H9 (cell line): ENCODE measurements at regions not wholly inside any gene's neighbourhood (a gene's known extent, or its start where the extent isn't known, plus 50 kb on each side); places are given as distances from the start of the nearest gene placed in this dataset.

Experiments used
- DNase-seq: peaks from one replicate; pipeline ENCODE4 v3.0.0-alpha.2; 2017
- H2AFZ ChIP-seq: one replicate; pipeline ENCODE4 v1.6.1; 2013; ENCODE audit warnings: mild to moderate bottlenecking, low read length, control low read depth, moderate library complexity
- H2AK5ac ChIP-seq: 2 replicates; pipeline ENCODE4 v1.6.1; 2013; ENCODE audit warnings: low read length, control low read depth, mixed read lengths; ENCODE audit not compliant: insufficient read length
- H2BK120ac ChIP-seq: one replicate; pipeline ENCODE4 v1.6.1; 2013; ENCODE audit warnings: low read depth, mild to moderate bottlenecking, low read length, control low read depth, inconsistent platforms; ENCODE audit not compliant: poor library complexity, severe bottlenecking
- H2BK12ac ChIP-seq: 2 replicates; pipeline ENCODE4 v1.6.1; 2013; ENCODE audit warnings: low read length, control low read depth, mixed read lengths, low read depth; ENCODE audit not compliant: insufficient read length
- H2BK15ac ChIP-seq: 2 replicates; pipeline ENCODE4 v1.6.1; 2013; ENCODE audit warnings: low read depth, low read length, control low read depth
- H2BK20ac ChIP-seq: one replicate; pipeline ENCODE4 v1.6.1; 2013; ENCODE audit warnings: low read depth, mild to moderate bottlenecking, low read length, control low read depth, inconsistent platforms; ENCODE audit not compliant: poor library complexity, severe bottlenecking
- H2BK5ac ChIP-seq: 2 replicates; pipeline ENCODE4 v1.6.1; 2013; ENCODE audit warnings: low read length, control low read depth, mixed read lengths; ENCODE audit not compliant: insufficient read length
- H3K14ac ChIP-seq: 2 replicates; pipeline ENCODE4 v1.6.1; 2013; ENCODE audit warnings: low read length, control low read depth; ENCODE audit not compliant: insufficient read depth
- H3K18ac ChIP-seq: 2 replicates; pipeline ENCODE4 v1.6.1; 2013; ENCODE audit warnings: low read depth, mild to moderate bottlenecking, mixed read lengths, low read length, control low read depth; ENCODE audit not compliant: insufficient read length
- H3K23ac ChIP-seq: 2 replicates; pipeline ENCODE4 v1.6.1; 2013; ENCODE audit warnings: low read length, control low read depth, mixed read lengths, low read depth; ENCODE audit not compliant: insufficient read length
- H3K23me2 ChIP-seq: 2 replicates; pipeline ENCODE4 v1.6.1; 2013; ENCODE audit warnings: low read depth, mild to moderate bottlenecking, mixed read lengths, low read length, control low read depth; ENCODE audit not compliant: insufficient read length, poor library complexity, severe bottlenecking
- H3K27ac ChIP-seq: 2 replicates; pipeline ENCODE4 v1.5.1; 2013; ENCODE audit warnings: low read length, control low read depth, mixed read lengths, low read depth; ENCODE audit not compliant: insufficient read length
- H3K27me3 ChIP-seq: 2 replicates; pipeline ENCODE4 v1.6.1; 2013; ENCODE audit warnings: low read length, control low read depth, inconsistent platforms; ENCODE audit not compliant: insufficient read depth
- H3K4ac ChIP-seq: 2 replicates; pipeline ENCODE4 v1.6.1; 2013; ENCODE audit warnings: low read depth, mild to moderate bottlenecking, control low read depth, inconsistent platforms, low read length, moderate library complexity
- H3K4me1 ChIP-seq: 2 replicates; pipeline ENCODE4 v1.6.1; 2013; ENCODE audit warnings: low read length, control low read depth, inconsistent platforms; ENCODE audit not compliant: insufficient read depth
- H3K4me2 ChIP-seq: 2 replicates; pipeline ENCODE4 v1.6.1; 2013; ENCODE audit warnings: low read length, control low read depth, mixed read lengths; ENCODE audit not compliant: insufficient read length, insufficient read depth
- H3K56ac ChIP-seq: 2 replicates; pipeline ENCODE4 v1.6.1; 2013; ENCODE audit warnings: low read depth, mild to moderate bottlenecking, mixed read lengths, low read length, control low read depth; ENCODE audit not compliant: insufficient read length
- H3K79me1 ChIP-seq: 2 replicates; pipeline ENCODE4 v1.6.1; 2013; ENCODE audit warnings: low read depth, mild to moderate bottlenecking, moderate library complexity, low read length, control low read depth, inconsistent platforms; ENCODE audit not compliant: insufficient read depth, poor library complexity, severe bottlenecking
- H3K79me2 ChIP-seq: 2 replicates; pipeline ENCODE4 v1.6.1; 2013; ENCODE audit warnings: low read length, control low read depth, inconsistent platforms; ENCODE audit not compliant: insufficient read depth
- H3K9ac ChIP-seq: 2 replicates; pipeline ENCODE4 v1.6.1; 2013; ENCODE audit warnings: low read length, control low read depth, mixed read lengths; ENCODE audit not compliant: insufficient read length; ENCODE audit errors: extremely low read depth
- H3K9me3 ChIP-seq: one replicate; pipeline ENCODE4 v1.6.1; 2013; ENCODE audit warnings: low read depth, low read length, inconsistent platforms; ENCODE audit not compliant: control insufficient read depth
- H3T11ph ChIP-seq: one replicate; pipeline ENCODE4 v1.6.1; 2013; ENCODE audit warnings: mild to moderate bottlenecking, low read length, control low read depth, inconsistent platforms
- H4K20me1 ChIP-seq: one replicate; pipeline ENCODE4 v1.6.1; 2013; ENCODE audit not compliant: control insufficient read depth, insufficient read length, insufficient read depth
- H4K5ac ChIP-seq: 2 replicates; pipeline ENCODE4 v1.6.1; 2013; ENCODE audit warnings: low read depth, mild to moderate bottlenecking, mixed read lengths, low read length, control low read depth; ENCODE audit not compliant: insufficient read length
- H4K8ac ChIP-seq: replicated peaks from 2 replicates; pipeline ENCODE4 v1.6.1; 2013; ENCODE audit warnings: low read length, control low read depth, mixed read lengths, low read depth; ENCODE audit not compliant: insufficient read length
- H4K91ac ChIP-seq: 2 replicates; pipeline ENCODE4 v1.6.1; 2013; ENCODE audit warnings: low read depth, mild to moderate bottlenecking, moderate library complexity, mixed read lengths, low read length, control low read depth; ENCODE audit not compliant: insufficient read length
- H3K27ac Mint-ChIP-seq, 3 experiments: 2 replicates in 2 of 3; 3 replicates in 1 of 3; pipeline ENCODE4 v1.8.0; 2020 to 2021; ENCODE audit warnings: mixed read lengths in 3 of 3, mild to moderate bottlenecking in 1 of 3, moderate library complexity in 1 of 3
- H3K27me3 Mint-ChIP-seq: 2 replicates; pipeline ENCODE4 v1.8.0; 2021; ENCODE audit warnings: low read depth, mild to moderate bottlenecking, moderate library complexity, mixed read lengths
- H3K36me3 Mint-ChIP-seq, 3 experiments: 2 replicates in 2 of 3; 3 replicates in 1 of 3; pipeline ENCODE4 v1.8.0; 2020 to 2021; ENCODE audit warnings: low read depth in 3 of 3, mixed read lengths in 3 of 3; ENCODE audit not compliant: insufficient read depth in 1 of 3
- H3K4me1 Mint-ChIP-seq, 2 experiments: 2 replicates each; pipeline ENCODE4 v1.8.0; 2020; ENCODE audit warnings: mixed read lengths in 2 of 2
- H3K4me3 Mint-ChIP-seq, 2 experiments: 2 replicates in 1 of 2; 3 replicates in 1 of 2; pipeline ENCODE4 v1.8.0; 2020 to 2021; ENCODE audit warnings: mild to moderate bottlenecking in 2 of 2, mixed read lengths in 2 of 2, moderate library complexity in 1 of 2
- H3K9me3 Mint-ChIP-seq, 2 experiments: 2 replicates in 1 of 2; 3 replicates in 1 of 2; pipeline ENCODE4 v1.8.0; 2020; ENCODE audit warnings: mild to moderate bottlenecking in 2 of 2, mixed read lengths in 2 of 2, moderate library complexity in 1 of 2
- CTCF ChIP-seq: fragments of 200-600 bp; sonication (generic); conservative IDR thresholded peaks from 3 replicates; pipeline ENCODE4 v1.8.0; 2021; ENCODE audit warnings: antibody characterized with exemption, mild to moderate bottlenecking
- WGBS: extraction: QIAGEN DNeasy Blood & Tissue Kit; methylation state at CpG from one replicate; pipeline ENCODE4 v1.1.7; 2013; ENCODE audit warnings: missing lambda C conversion rate, low lambda C conversion rate, mixed read lengths; ENCODE audit not compliant: insufficient read length; ENCODE audit errors: extremely low coverage; 5-methylcytosine and 5-hydroxymethylcytosine counted together

- H4K5ac ChIP-seq = no peak overlapping the region
- no peak overlapping the region for H2BK20ac ChIP-seq
- H4K20me1 ChIP-seq = no peaks in the 10 kb centered on the region
- no peak overlapping the region for H4K91ac ChIP-seq
- no peak overlapping the region for H2BK15ac ChIP-seq
- H2BK12ac ChIP-seq = no peak overlapping the region
- H3K27me3 ChIP-seq = no peaks in the 10 kb centered on the region
- no peaks in the 10 kb centered on the region for H3K4me1 ChIP-seq
- H3K23me2 ChIP-seq = no peaks in the 10 kb centered on the region
- H3K56ac ChIP-seq = no peak overlapping the region
- H3K27ac ChIP-seq = no peak overlapping the region
- no peak overlapping the region for H3K9ac ChIP-seq
- no peak overlapping the region for H4K8ac ChIP-seq
- DNase-seq = no peak
- no peak overlapping the region for H2AFZ ChIP-seq
- H2BK5ac ChIP-seq = no peak overlapping the region
- WGBS = no CpG with 5 or more reads among the region's 7 CpGs
- Mint-ChIP-seq H3K36me3 (peaks cover 2 to 7% (median 5%) of the 10 kb centered on the region in 3 experiments; a peak in 4 of 7 replicates), H3K27me3 (no peaks in the 10 kb centered on the region), H3K27ac (no peak overlapping the region), H3K9me3 (peaks cover 3 to 4% of the 10 kb centered on the region in 2 experiments; a peak in 1 of 5 replicates), H3K4me3 (no peak overlapping the region), H3K4me1 (peaks cover 19 to 20% of the 10 kb centered on the region in 2 experiments)
- H3K9me3 ChIP-seq = no peaks in the 10 kb centered on the region
- no peak overlapping the region for H3K4ac ChIP-seq
- H3K18ac ChIP-seq = no peak overlapping the region
- H3K23ac ChIP-seq = no peak overlapping the region
- no peak overlapping the region for H3K14ac ChIP-seq
- no peaks in the 10 kb centered on the region for H3K79me1 ChIP-seq
- no peak overlapping the region for H3K4me2 ChIP-seq
- no peak overlapping the region for H3T11ph ChIP-seq
- H2AK5ac ChIP-seq = no peak overlapping the region
- H2BK120ac ChIP-seq = no peak overlapping the region
- H3K79me2 ChIP-seq = no peaks in the 10 kb centered on the region
- TF ChIP-seq CTCF = no peak
Observed at GRCh38 chr10:16367621-16368292, 69.1 kb upstream of the PTER start.
